Right lobe of liver (tissue), 4 donors: ENCODE measurements at regions not wholly inside any gene's neighbourhood (a gene's known extent, or its start where the extent isn't known, plus 50 kb on each side); places are given as distances from the start of the nearest gene placed in this dataset.

ENCODE experiments used
- POLR2A ChIP-seq: fragments of 450-650 bp; IDR thresholded peaks from one replicate; pipeline ENCODE4 v1.6.1; 2017; ENCODE audit warnings: antibody characterized with exemption, mild to moderate bottlenecking
- TF ChIP-seq, protein P1 (sequence below), 4 donors: fragments of 200-600 bp in 3 of 4; fragments of 450-650 bp in 1 of 4; IDR thresholded peaks; one replicate each; pipeline versions ENCODE4 v1.5.1 to v1.8.0; 2016 to 2022; ENCODE audit warnings: antibody characterized with exemption in 4 of 4, mild to moderate bottlenecking in 2 of 4
- donor health status: DM: no; HTN: no; CAD: no.
- donor health status: DM: no; HTN: no; CAD: no.
- donor health status: DM: no; HTN: yes; CAD: no.

DNA sequence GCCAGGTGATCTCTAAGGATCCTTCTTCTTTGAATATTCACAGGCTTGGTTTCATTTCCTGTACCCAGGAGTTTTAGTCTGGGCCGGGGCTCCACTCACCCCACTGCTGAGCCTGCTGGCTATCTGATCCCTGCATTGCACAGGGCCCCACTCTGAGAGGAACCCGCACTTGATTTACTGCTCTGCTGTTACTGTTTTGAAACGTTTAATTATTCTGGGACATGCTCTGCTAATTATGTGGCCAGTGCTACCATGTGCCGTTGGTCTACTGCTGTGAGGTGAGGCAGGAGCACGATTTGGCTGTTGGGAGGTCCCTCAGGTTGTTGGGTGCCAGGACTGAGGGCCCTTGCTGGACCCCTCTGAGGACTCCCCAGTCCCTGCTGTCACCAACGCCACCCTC, 108.7 kb upstream of the SIRPA start:
- TF ChIP-seq POLR2A, result no peak
- TF ChIP-seq, protein P1, sequence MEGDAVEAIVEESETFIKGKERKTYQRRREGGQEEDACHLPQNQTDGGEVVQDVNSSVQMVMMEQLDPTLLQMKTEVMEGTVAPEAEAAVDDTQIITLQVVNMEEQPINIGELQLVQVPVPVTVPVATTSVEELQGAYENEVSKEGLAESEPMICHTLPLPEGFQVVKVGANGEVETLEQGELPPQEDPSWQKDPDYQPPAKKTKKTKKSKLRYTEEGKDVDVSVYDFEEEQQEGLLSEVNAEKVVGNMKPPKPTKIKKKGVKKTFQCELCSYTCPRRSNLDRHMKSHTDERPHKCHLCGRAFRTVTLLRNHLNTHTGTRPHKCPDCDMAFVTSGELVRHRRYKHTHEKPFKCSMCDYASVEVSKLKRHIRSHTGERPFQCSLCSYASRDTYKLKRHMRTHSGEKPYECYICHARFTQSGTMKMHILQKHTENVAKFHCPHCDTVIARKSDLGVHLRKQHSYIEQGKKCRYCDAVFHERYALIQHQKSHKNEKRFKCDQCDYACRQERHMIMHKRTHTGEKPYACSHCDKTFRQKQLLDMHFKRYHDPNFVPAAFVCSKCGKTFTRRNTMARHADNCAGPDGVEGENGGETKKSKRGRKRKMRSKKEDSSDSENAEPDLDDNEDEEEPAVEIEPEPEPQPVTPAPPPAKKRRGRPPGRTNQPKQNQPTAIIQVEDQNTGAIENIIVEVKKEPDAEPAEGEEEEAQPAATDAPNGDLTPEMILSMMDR (IDR thresholded peaks at IDR 0.05), result no peak
